GM12865 (cell line): ENCODE measurements at regions not wholly inside any gene's neighbourhood (a gene's known extent, or its start where the extent isn't known, plus 50 kb on each side); places are given as distances from the start of the nearest gene placed in this dataset.

Source experiments
- DNase-seq: peaks from one replicate; pipeline ENCODE4 v3.0.0; 2010; ENCODE audit warnings: low read depth
- H3K4me3 ChIP-seq: 2 replicates; pipeline ENCODE4 v1.5.1; 2011; ENCODE audit warnings: mild to moderate bottlenecking, low read depth, low read length, control low read depth
- TF ChIP-seq, protein P1 (sequence below): IDR thresholded peaks from 2 replicates; pipeline ENCODE4 v1.5.1; 2011; ENCODE audit warnings: low read length, control low read depth, low read depth, inconsistent platforms; ENCODE audit not compliant: insufficient read depth; ENCODE audit errors: missing control alignments

GRCh38 chr17:13350466-13350865 is 251.3 kb downstream of the HS3ST3A1 start:
- TF ChIP-seq, protein P1, sequence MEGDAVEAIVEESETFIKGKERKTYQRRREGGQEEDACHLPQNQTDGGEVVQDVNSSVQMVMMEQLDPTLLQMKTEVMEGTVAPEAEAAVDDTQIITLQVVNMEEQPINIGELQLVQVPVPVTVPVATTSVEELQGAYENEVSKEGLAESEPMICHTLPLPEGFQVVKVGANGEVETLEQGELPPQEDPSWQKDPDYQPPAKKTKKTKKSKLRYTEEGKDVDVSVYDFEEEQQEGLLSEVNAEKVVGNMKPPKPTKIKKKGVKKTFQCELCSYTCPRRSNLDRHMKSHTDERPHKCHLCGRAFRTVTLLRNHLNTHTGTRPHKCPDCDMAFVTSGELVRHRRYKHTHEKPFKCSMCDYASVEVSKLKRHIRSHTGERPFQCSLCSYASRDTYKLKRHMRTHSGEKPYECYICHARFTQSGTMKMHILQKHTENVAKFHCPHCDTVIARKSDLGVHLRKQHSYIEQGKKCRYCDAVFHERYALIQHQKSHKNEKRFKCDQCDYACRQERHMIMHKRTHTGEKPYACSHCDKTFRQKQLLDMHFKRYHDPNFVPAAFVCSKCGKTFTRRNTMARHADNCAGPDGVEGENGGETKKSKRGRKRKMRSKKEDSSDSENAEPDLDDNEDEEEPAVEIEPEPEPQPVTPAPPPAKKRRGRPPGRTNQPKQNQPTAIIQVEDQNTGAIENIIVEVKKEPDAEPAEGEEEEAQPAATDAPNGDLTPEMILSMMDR: no peak
- no peak for DNase-seq
- no peak overlapping the region for H3K4me3 ChIP-seq

DNA sequence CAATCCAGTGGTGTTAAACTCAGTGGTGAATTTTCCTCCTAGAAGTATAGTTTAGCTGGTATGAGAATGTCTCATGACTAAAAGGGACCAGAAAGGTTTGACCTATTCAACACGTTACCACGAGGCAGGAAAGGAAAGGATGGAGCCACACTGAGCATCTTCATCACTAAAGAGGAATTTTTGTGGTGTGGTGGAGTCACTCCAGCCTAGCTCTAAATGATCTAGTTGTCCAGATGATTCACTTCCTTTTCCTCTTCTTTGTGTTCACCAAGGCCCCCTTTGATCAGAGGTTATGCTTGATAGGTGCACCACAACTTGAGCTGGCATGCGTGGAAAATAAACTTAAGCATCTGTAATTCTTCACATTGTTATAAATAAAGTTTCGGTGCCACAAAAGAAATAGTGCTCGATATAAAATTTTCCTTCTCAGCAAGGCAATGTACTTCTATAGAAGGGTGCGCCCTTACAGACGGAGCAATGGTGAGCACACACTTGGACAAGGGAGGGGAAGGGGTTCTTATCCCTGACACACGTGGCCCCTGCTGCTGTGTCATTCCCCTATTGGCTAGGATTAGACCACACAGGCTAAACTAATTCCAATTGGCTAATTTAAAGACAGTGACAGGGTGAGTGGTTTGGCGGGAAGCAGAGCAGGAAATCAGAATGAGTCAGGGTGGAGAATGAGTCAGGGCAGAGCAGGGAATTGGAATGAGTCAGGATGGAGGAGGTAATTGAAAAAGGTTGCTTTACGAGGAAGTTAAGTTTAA is 254.6 kb downstream of the HS3ST3A1 start:
- no peak for DNase-seq
- no peak overlapping the region for H3K4me3 ChIP-seq
- TF ChIP-seq, protein P1: no peak

DNA sequence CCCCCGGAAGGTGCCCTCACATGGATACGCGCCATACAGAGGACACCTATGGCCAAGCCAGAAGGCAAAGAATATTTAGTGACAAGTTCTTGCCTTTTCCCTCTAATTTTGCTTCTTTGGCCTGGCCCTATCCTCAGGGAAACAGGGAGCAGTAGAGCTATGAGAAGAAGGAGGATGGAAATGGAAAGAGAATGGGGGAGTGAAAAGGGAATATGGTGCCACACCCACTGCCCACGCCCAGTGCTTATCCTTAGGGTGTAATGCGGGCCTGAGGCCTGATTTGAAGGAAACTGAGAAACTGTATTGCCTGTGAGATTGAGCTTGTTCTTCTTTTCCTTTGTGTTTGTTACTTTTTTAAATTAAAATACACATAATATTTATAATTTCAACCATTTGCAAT is 255.1 kb downstream of the HS3ST3A1 start:
- no peak overlapping the region for H3K4me3 ChIP-seq
- DNase-seq: no peak
- TF ChIP-seq, protein P1: no peak

DNA sequence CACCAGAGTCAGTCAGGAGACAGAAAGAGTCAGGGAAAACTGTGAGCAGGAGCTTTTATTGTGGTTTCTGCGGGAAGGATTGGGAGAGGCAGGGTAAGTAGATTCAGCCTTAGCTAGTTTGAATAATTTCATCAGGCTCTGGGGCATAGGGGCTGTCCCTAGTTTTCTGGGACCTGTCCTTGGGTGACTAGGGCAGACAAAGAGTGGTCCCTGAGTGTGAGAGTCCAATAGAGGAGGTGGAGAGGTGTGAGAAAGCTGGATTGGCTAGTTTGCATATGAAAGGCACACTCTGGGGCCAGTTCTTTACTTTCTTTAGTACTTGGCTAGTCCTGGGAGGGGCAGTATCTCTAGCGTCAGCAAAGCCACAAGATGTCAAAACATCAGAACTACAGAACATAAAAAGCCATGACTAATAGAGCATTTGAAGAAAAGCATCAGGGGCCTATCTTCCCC is 255.6 kb downstream of the HS3ST3A1 start:
- TF ChIP-seq, protein P1: no peak
- H3K4me3 ChIP-seq: no peak overlapping the region
- no peak for DNase-seq

DNA sequence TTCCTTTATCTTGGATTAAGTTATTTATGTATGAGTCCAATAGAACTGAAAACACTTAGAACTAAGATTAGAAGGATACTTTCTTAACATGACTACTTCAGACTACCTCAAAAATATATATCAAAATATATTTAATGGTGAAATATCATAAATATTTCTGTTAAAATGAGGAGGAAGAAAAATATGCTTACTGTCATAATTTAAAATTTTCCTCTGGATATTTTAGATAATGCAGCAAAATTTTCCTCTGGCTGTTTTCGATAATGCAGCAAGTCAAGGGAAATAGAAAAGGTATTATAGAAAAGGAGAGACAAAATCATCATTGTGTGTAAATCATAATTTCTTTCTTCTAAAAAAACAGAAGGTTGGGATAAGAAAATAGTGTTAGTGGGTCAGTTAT is 263.3 kb downstream of the HS3ST3A1 start:
- TF ChIP-seq, protein P1: no peak
- no peak overlapping the region for H3K4me3 ChIP-seq
- no peak for DNase-seq

GRCh38 chr17:13337864-13338371 is 263.8 kb downstream of the HS3ST3A1 start:
- peak; percentile 44 for DNase-seq
- TF ChIP-seq, protein P1: peak; percentile 54
- H3K4me3 ChIP-seq: no peak overlapping the region
